ENCODE measurements at regions not wholly inside any gene's neighbourhood (a gene's known extent, or its start where the extent isn't known, plus 50 kb on each side); places are given as distances from the start of the nearest gene placed in this dataset.

GRCh38 chr7:51867117-51867516 lies 550.5 kb upstream of the COBL start:
- no peak for TF ChIP-seq ZNF433 (tag by site-specific recombination; IDR thresholded peaks at IDR 0.05; ENCODE audit: low read depth)
- Histone ChIP-seq H3K27ac (ENCODE audit: extremely low read depth, low read depth, low read length) (no peak overlapping the region), H3K9me3 (ENCODE audit: control insufficient read depth, insufficient read depth, low read depth, low read length) (no peaks in the 10 kb centered on the region), H3K4me1 (ENCODE audit: control insufficient read depth, insufficient read depth, low read length) (no peaks in the 10 kb centered on the region), H3K4me3 (ENCODE audit: low read depth, low read length) (no peak overlapping the region), H3K36me3 (ENCODE audit: control insufficient read depth in 2 of 2, insufficient read depth in 1 of 2, low read length in 2 of 2) (no peaks in the 10 kb centered on the region)
- POLR2A ChIA-PET: no interaction called here
- CTCF ChIA-PET: no interaction called here

DNA sequence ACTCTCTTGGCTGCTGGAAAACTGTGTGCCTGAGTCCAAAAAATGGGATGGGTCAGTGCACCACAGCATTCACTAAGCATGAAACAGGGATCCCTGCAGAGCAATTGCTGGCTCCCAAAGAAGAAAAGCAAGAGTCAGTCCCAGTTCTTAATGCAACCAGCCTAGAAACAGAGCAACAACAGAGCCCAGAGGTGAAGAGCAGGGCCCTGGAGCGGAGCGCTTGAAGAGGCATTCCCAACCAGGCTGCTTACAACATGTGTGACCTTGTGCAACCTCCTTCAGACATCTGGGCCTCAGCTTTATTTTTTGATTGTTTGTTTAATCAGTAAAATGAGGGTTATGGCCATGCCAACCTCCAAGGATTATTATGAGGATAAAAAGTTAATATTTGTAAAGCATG lies 543.7 kb upstream of the COBL start:
- TF ChIP-seq, protein P1, sequence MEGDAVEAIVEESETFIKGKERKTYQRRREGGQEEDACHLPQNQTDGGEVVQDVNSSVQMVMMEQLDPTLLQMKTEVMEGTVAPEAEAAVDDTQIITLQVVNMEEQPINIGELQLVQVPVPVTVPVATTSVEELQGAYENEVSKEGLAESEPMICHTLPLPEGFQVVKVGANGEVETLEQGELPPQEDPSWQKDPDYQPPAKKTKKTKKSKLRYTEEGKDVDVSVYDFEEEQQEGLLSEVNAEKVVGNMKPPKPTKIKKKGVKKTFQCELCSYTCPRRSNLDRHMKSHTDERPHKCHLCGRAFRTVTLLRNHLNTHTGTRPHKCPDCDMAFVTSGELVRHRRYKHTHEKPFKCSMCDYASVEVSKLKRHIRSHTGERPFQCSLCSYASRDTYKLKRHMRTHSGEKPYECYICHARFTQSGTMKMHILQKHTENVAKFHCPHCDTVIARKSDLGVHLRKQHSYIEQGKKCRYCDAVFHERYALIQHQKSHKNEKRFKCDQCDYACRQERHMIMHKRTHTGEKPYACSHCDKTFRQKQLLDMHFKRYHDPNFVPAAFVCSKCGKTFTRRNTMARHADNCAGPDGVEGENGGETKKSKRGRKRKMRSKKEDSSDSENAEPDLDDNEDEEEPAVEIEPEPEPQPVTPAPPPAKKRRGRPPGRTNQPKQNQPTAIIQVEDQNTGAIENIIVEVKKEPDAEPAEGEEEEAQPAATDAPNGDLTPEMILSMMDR (tag by site-specific recombination; IDR thresholded peaks at IDR 0.05): no peak
- TF ChIP-seq ZNF544 (tag by site-specific recombination; IDR thresholded peaks at IDR 0.05) (no peak), ZNF555 (tag by site-specific recombination; conservative IDR thresholded peaks at IDR 0.05) (no peak), ZNF24 (tag by site-specific recombination; IDR thresholded peaks at IDR 0.05) (no peak), KLF9 (tag by site-specific recombination; IDR thresholded peaks at IDR 0.05; ENCODE audit: low read depth) (no peak), ZNF692 (tag by site-specific recombination; IDR thresholded peaks at IDR 0.05) (no peak), GLI4 (tag by site-specific recombination; IDR thresholded peaks at IDR 0.05) (no peak), ZBTB1 (tag by site-specific recombination; IDR thresholded peaks at IDR 0.05) (no peak), ZNF114 (tag by site-specific recombination; IDR thresholded peaks at IDR 0.05) (no peak), ZNF843 (tag by site-specific recombination; IDR thresholded peaks at IDR 0.05) (no peak)
- Histone ChIP-seq H3K4me3 (ENCODE audit: low read depth, low read length) (no peak overlapping the region), H3K27ac (ENCODE audit: extremely low read depth, low read depth, low read length) (no peak overlapping the region), H3K36me3 (ENCODE audit: control insufficient read depth in 2 of 2, insufficient read depth in 1 of 2, low read length in 2 of 2) (no peaks in the 10 kb centered on the region), H3K9me3 (ENCODE audit: control insufficient read depth, insufficient read depth, low read depth, low read length) (no peaks in the 10 kb centered on the region), H3K4me1 (ENCODE audit: control insufficient read depth, insufficient read depth, low read length) (no peaks in the 10 kb centered on the region)
- ChIA-PET POLR2A (no interaction called here), CTCF (no interaction called here)

DNA sequence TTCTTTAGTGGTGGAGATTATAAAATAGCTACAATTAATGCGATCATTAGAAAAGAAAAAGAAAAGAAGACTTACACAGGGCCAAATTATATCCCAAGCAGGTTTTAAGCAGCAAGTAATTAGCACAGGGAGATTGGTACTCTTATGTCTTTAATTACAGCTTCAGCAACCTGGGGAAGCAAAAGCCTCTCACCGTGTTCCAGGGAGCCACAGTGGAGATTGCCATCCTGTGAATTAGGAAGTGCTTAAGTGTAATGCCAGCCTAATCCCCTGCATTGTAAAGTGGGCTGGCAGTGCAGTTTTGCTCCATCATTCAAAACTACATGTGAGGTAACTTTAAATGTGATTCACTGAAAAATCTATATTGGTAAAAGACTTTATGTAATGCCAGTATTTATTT lies 533.5 kb upstream of the COBL start:
- H3K4me1 ChIP-seq (ENCODE audit: control insufficient read depth, insufficient read depth, low read length): no peaks in the 10 kb centered on the region
- no peak overlapping the region for H3K27ac ChIP-seq (ENCODE audit: extremely low read depth, low read depth, low read length)
- POLR2A ChIA-PET: no interaction called here
- TF ChIP-seq ZNF394 (tag by site-specific recombination; IDR thresholded peaks at IDR 0.05; ENCODE audit: borderline replicate concordance): no peak
- no peak for TF ChIP-seq ZNF48 (tag by site-specific recombination; IDR thresholded peaks at IDR 0.05)
- TF ChIP-seq ZNF302 (tag by site-specific recombination; IDR thresholded peaks at IDR 0.05; ENCODE audit: low read depth): no peak
- no peak for TF ChIP-seq ZNF514 (tag by site-specific recombination; IDR thresholded peaks at IDR 0.05)
- TF ChIP-seq ZBTB17 (tag by site-specific recombination; IDR thresholded peaks at IDR 0.05): no peak
- TF ChIP-seq ZFP3 (tag by site-specific recombination; IDR thresholded peaks at IDR 0.05; ENCODE audit: low read depth): no peak
- TF ChIP-seq ZNF529 (tag by site-specific recombination; IDR thresholded peaks at IDR 0.05; ENCODE audit: insufficient replicate concordance): no peak
- TF ChIP-seq ZNF175 (tag by site-specific recombination; IDR thresholded peaks at IDR 0.05): no peak
- no peak for TF ChIP-seq GLIS1 (tag by site-specific recombination; IDR thresholded peaks at IDR 0.05)
- no peak for TF ChIP-seq ZNF362 (tag by site-specific recombination; IDR thresholded peaks at IDR 0.05)
- TF ChIP-seq ZXDB (tag by site-specific recombination; IDR thresholded peaks at IDR 0.05): no peak
- H3K36me3 ChIP-seq (ENCODE audit: control insufficient read depth in 2 of 2, insufficient read depth in 1 of 2, low read length in 2 of 2): no peaks in the 10 kb centered on the region
- H3K9me3 ChIP-seq (ENCODE audit: control insufficient read depth, insufficient read depth, low read depth, low read length): no peaks in the 10 kb centered on the region
- no peak overlapping the region for H3K4me3 ChIP-seq (ENCODE audit: low read depth, low read length)
- CTCF ChIA-PET: interaction anchor here (1.1 kb wide), 1 partner anchor 420 kb away, joined by 4 read pairs; no protein-coding TSS in a partner anchor

Measured in HEK293 (cell line).